Fibroblast of the conjunctiva (primary cell): ENCODE measurements at regions not wholly inside any gene's neighbourhood (a gene's known extent, or its start where the extent isn't known, plus 50 kb on each side); places are given as distances from the start of the nearest gene placed in this dataset.
"Not testable (repeated sequence)": the region's sequence is repeated elsewhere in the genome, so short reads cannot be mapped to it uniquely, and the experiment has no call there.

Experiments
- DNase-seq: peaks from one replicate; pipeline ENCODE4 v3.0.0-alpha.2; 2010; ENCODE audit warnings: low read depth

- not testable (repeated sequence) for DNase-seq
Measured at GRCh38 chr4:30148828-30149227, 571.3 kb upstream of the PCDH7 start.

DNA sequence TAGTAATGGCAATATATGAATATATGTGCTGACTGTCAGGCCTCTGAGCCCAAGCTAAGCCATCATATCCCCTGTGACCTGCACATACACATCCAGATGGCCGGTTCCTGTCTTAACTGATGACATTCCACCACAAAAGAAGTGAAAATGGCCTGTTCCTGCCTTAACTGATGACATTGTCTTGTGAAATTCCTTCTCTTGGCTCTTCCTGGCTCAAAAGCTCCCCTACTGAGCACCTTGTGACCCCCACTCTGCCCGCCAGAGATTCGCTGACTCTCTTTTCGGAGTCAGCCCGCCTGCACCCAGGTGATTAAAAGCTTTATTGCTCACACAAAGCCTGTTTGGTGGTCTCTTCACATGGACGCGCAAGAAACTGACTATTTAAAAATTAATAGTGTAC, 570.6 kb upstream of the PCDH7 start:
- not testable (repeated sequence) for DNase-seq

DNA sequence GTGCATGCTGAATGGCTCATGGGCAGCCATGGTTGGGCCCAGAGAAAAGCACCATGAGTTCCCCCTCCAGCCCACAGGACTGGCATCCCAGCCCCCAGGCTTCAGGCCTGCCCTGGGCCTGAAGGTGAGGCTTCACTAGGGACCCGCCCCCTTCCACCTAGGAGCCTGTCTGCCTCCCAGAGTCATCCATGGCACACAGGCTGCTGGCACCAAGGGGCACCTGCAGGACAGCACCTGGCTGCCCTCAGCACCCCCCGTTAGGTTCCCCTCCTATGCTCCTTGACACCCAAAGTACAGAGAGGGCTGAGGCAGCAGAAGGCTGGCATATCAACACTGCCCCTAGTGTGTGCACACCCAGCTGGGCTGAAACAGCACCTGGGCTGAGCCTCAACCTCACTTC, 566.7 kb upstream of the PCDH7 start:
- no peak for DNase-seq

GRCh38 chr4:30160140-30160539, 560.0 kb upstream of the PCDH7 start:
- no peak for DNase-seq

GRCh38 chr4:30172416-30172815, 547.8 kb upstream of the PCDH7 start:
- DNase-seq = no peak

DNA sequence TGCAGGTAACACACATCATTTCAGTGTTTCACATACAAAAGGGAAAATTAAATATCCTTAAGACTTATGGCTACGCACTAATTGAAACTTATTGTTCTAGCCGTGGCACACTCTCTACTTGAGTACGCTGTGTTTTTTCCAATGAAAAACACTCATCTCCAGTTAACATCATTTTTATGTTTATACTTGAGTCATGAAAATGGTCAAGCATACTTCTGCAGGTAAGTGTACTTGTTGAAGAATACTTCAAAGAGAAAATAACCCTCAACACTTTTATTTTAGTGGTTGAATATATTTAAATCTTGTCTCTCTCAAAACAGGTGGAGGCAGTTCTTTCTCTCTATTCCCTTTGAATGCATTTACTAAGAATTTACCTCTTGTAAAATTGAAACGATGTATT, 538.7 kb upstream of the PCDH7 start:
- DNase-seq = no peak

- DNase-seq = no peak
Measured at GRCh38 chr4:30181918-30182317, 538.3 kb upstream of the PCDH7 start.

GRCh38 chr4:30182786-30183185, 537.4 kb upstream of the PCDH7 start:
- DNase-seq = no peak

GRCh38 chr4:30191902-30192301, 528.3 kb upstream of the PCDH7 start:
- no peak for DNase-seq

GRCh38 chr4:30207389-30207788, 512.8 kb upstream of the PCDH7 start:
- DNase-seq = no peak

DNA sequence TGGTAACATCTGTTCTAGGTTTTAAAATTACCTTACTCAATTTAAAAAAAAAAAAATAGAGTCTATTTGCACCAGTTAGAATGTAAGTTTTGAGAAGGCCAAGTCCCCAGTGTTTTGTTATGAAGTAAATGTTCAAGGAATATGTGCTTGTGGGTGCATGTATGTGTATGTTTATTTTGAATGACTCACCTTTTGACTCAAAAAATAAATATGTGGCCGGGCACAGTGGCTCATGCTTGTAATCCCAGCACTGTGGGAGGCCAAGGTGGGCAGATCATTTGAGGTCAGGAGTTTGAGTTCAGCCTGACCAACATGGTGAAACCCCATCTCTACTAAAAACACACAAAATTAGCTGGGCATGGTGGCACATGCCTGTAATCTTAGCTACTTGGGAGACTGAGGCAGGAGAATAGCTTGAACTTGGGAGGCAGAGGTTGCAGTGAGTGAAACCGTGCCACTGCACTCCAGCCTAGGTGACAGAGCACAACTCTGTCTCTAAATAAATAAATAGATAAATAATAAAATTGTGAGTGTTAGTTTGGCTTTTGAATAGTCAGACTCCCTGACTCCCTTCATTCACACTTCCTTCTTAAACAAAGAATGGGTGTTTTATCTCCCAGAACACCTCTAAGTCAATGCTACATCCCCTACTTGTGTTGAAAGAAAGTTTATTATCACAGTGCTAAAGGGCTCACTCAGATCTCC, 511.3 kb upstream of the PCDH7 start:
- no peak for DNase-seq

DNA sequence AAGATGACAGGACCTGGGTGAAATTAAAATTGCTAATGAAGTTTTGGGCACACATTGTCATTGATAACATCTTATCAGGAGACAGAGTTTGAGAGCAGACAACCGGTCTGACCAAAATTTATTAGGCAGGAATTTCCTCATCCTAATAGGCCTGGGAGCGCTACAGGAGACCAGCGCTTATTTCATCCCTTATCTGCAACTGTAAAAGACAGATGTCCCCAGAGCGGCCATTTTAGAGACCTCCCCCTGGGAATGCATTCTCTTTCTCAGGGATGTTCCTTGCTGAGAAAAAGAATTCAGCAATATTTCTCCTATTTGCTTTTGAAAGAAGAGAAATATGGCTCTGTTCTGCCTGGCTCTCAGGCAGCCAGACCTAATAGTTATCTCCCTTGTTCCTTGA, 504.2 kb upstream of the PCDH7 start:
- DNase-seq = not testable (repeated sequence)

DNA sequence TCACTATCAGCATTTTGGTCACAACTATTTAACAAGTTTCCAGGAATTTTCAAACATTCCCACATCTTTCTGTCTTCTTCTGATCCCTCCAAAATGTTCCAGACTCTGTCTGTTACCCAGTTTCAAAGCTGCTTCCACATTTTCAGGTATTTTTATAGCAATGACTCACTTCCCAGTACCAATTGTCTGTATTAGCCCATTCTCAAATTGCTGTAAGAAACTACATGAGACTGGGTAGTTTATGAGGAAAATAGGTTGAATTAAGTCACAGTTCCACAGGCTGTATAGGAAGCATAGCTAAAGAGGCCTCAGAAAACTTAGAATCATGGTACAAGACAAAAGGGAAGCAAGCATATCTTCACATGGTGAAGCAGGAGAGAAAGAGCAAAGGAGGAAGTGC, 475.0 kb upstream of the PCDH7 start:
- DNase-seq = no peak

DNA sequence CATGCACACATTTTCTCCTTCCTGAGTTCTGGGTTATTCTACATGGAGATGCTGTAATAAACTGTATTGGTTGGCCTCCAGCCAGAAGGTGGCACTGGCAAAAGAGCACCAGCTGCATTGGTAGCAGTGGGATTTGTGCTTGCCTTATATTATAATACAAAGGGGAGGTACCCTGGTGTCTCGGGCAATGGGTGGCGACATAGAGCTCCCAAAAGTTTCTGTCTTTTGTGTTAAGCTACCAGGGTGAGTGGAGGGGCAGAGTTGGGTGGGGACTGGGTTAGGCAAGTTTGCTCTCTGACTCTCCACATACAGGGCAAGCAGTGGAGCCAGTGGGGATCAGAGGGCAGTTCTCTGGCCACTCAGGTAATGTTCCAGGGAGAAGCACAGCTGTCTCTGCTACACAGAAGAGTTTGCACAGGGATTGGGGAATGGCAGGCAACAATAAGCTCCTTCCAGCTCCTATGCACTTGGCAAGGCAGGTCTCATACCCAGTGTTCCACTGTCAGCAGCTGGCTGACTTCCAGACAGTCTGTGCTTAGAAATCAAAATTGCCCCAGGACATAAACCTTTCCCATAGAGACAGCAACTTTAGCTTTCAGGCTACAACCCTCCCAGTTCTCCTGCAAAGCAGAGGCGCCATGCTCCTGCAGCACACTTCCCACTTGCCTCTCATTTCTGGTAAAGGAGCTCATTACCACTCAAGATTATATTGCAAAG, 463.9 kb upstream of the PCDH7 start:
- no peak for DNase-seq

DNA sequence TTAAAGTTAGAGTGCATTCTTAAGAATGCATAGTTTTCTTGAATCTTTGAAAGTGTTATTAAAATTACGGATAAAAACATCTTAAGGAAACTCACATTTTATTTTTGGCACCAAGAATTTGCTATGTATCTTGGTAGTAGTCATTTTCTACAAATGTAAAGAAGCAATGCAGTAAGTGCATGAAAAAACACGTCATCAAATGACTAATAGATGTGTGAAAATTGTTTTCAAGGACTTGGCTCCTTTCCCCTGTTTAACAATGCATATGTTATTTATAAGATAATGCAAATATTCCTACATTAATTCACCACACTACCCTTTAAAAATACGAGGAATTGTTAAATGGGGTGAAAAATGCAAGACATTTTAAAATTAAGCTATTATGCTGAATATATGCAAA, 461.2 kb upstream of the PCDH7 start:
- no peak for DNase-seq

DNA sequence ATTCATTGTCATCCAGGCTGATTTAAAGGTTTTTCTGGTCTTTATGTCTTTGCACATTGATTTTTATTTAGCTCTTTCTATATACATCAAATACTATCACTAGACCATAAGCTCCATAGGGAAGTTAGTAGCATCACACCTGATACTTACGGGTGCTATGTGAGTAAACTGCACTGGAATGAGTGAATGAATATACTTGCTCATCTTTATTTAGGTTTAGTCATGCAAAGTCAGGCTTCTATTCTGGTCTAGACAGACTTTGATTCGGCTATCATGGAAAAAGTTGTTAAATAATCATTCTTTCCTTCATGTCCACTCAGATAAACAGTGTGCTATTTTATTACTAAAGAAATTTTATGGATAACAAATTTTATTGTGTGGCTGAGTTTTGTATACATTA, 457.8 kb upstream of the PCDH7 start:
- no peak for DNase-seq

DNA sequence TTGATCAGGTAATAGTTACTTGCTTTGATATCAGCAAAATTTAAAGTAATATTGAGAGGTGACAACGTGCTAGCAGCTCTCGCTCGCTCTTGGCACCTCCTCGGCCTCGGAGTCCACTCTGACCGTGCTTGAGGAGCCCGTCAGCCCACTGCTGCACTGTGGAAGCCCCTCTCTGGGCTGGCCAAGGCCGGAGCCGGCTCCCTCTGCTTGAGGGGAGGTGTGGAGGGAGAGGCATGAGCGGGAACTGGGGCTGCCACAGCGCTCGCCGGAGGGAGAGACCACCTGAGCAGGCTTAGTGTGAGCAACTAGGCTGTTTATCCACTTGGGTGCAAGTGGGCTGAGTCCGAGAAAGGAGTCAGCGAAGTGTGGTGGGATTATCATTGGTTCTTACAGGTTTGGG, 455.7 kb upstream of the PCDH7 start:
- no peak for DNase-seq

GRCh38 chr4:30265716-30266115, 454.5 kb upstream of the PCDH7 start:
- DNase-seq = no peak

GRCh38 chr4:30268370-30268769, 451.8 kb upstream of the PCDH7 start:
- no peak for DNase-seq

DNA sequence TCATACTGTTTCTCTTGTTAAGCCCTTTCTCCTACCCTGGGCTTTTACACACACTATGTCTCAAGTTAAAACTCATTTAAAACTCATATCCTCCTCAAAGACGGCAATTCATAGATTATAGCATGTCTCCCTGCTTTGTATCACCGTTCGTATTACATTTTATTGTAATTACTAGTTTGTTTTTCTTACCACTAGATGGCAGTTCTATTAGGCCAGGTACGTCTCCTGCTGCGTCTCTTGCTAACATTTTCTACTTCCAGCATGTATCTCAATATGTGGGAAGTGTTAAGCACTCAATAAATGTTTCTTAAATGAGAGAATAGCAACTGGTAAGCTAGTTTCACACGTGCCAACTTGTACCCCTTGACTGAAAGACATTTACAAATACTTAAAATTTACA, 450.3 kb upstream of the PCDH7 start:
- no peak for DNase-seq

DNA sequence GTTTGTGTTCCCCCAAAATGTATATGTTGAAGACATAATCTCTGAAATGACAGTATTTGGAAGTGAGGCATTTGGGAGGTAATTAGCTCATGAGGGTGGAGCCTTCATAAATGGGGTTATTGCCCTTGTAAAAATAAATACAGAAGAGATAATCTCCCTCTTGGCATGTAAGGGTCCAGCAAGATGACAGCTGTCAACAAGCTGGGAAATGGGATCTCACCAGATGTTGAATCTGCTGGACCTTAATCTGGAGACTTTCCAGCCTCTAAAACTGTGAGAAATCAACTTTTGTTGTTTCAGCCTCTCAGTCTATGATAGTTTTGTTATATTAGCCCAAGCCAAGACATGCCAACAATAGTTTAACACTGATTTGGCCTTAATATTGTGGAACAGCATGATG, 438.2 kb upstream of the PCDH7 start:
- DNase-seq = no peak

GRCh38 chr4:30283336-30283735, 436.8 kb upstream of the PCDH7 start:
- no peak for DNase-seq

DNA sequence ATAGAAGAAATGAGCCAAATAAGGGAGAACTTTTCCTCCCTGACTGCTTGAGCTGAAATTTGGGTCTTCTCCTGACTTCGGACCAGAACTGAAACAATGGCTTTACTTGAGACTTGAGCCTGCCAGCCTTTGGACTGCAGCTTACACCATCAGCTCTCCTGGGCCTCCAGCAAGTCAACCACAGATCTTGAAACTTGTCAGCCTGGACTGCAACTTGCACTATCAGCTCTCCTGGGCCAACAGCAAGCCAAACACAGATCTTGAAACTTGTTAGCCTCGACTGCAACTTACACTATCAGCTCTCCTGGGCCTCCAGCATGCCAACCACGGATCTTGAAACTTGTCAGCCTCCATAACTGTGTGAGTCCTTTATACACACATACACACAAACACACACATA, 425.9 kb upstream of the PCDH7 start:
- DNase-seq = no peak

DNA sequence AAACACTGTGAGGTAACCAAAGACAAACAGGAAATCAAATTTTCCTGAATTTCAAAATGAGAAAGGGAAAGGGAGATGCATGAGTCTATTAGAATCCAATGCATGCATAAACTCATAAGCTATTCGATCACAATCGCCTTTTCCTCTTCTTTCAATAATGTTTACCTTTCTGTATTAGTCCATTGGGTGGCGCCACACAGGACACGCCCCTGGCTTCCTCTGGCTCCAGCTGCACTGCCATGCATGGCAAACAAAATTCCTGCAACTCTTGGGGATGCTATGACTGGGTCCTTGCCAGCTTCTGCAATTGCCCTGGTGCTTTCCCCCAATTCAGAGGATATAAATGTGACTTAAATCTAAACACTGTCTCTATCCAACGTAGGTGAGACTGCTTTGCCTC, 424.5 kb upstream of the PCDH7 start:
- no peak for DNase-seq
